ENCODE measurements at regions not wholly inside any gene's neighbourhood (a gene's known extent, or its start where the extent isn't known, plus 50 kb on each side); places are given as distances from the start of the nearest gene placed in this dataset.
A peak's percentile ranks its signal among the peaks of the same experiment; 100 is the strongest.
"Not testable (repeated sequence)": the region's sequence is repeated elsewhere in the genome, so short reads cannot be mapped to it uniquely, and the experiment has no call there.

DNA sequence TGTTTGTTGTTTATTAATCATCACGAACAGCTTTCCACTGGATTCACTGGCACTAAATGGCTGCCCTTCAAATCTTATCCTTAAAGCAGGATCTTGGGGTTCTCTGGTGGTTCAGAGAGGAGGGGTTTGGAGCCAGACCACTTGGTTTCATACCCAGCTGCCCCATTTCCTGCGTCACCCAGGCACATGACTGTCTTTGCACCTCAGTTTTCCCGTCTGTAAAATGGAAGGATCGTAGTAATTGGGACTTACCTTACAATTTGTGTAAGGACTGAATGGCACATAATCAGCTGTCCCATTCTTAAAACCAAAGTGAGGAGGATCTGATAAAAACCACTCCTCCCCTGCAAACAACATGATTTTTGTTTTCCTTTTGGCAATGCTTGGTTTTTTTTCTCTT is 318.3 kb downstream of the ZNF536 start:
- DNase-seq, result no peak

DNA sequence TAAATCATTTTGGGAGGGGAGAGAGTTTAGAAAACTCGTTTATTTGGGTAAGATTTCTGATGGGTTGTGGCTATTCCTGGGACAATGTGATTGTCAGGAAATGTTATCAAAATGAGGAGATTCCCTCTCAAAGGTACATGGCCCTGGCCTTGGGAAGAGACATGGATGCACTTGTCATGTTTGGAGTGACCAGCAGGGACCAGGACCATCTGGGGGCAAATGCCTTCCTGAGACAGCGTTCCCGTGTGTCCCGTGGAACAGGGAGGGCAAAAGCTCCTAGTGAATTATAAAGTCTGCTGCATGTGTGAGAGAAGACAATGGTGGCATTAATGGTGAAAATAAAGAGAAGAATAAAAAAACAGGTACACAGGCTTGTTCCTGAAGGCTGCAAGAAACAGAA is 317.3 kb downstream of the ZNF536 start:
- no peak for DNase-seq

DNA sequence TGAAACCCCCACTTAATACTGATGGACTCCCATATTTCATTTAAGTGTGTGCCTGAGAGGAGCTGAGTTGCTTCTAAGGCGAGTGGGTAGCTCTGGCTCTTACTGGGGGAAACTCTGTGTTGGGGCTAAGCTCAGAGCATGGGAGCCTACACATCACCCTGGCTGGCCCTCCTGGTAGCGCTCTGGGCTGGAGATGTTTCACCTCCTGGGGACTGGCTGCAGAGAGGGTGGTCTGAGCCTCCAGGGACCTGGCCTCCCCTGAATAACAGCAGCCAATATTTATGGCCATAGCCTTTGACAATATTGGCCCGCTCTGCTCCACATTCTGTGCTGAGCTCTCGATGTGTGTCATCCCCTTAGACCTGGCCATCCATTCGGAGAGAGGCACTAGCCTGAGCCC is 316.5 kb downstream of the ZNF536 start:
- DNase-seq, result no peak

DNA sequence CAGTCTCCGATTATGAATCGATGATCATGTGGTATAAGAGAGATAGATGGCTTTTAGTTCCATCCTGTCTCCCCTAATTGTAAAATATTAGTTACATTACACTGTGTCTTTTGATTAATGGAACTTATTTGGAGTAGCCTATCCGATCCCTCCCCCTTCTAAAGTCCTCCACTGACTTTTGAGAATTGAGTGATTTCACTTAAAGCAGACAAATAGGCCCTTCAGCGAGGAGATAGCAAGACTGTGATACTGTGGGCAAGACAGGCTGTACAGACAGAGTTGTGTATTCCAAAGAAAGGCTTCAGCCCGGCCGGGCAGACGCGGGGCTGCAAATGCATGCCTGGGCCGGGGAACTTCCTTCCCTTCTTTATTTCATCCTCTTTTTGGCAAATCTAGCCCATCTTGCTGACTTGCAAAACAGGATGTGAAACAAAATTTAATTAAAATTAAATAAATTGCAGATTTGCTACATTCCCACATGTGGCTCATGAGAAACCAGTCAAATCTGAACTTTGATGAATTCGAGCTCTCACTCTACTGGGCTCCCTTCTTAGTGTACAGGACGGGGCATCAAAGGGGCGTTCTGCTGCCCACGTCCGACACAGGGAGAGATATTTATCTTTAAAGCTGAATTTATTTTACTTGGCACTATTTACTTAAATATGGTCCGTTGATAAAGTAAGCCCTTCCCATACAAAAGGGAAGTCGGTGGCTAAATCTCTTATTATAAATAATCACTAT is 314.8 kb downstream of the ZNF536 start:
- no peak for DNase-seq

DNA sequence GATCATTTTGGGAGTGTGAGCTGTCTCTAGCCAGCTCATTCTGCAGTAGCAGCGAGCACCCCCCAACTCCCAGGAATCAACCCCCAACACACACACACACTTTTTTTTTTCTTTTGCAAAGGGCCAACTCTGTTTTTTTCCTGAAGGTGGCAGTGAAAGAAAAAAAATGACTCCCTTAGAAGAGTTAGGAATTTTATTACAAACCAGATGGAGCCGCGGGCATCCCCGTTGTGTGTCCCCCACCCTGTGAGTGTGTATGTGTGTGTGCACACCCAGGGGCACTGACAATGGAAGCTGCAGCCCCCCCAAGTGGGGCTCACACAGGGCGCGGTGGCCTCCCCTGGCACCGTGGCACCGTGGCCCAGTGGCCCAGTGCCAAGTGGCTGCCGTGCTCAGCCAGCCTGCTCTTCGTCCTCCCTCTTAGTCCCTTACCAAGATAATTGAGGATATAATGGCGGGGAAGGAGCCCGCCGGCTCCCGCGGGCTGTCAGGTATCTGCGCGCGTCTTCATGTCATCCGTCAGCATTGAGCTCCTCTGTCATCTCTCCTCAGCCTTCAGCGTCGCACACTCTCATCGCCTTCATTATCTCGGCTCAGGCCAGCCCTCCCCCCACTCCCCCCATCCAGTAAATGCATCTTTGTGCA is 314.1 kb downstream of the ZNF536 start:
- DNase-seq, result no peak

DNA sequence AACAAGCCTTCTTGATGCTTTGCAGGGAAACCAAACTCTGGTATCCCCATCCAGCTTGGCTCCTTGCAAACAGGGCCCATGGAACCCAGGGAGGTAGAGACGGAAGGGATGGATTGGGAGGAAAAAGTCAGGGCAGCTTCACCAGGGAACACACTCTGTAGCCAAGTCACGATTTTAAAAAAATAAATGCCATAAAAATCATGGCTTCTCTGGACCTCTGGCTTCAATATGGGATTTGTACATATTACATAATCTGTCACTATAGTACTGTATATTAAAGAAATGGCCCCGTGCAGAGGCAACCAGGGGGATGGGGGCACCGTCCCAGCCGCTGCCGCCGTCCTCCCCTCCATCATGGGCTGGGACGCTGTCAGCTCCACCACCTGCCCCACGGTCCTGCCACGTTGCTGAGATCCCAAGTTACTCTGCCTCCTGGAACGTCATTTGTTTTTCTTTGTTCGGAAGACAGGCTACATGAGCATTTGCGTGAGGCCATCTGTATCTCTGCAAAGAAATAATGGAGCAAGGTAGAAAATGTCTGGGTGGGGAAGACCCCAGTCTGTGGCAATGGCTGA is 313.3 kb downstream of the ZNF536 start:
- DNase-seq, result no peak

DNA sequence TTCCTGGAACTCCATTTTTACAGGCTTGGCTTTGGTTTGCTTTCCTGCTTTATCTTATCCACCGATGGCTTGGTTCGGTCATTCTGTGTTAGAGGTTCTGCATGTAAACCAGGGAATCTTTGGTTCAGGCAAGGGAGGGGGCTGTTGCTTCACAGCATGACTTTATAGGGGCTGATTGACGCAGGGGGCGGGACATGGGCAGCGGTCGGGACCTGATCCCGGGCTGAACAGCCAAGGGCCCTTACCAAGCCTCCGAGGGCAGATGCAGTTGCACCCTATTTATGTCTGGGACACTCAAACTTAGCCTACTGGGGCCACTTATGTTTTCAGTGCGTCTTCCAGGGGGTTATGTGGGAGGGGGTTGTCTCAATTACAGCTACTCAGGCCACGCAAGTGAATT is 312.4 kb downstream of the ZNF536 start:
- DNase-seq, result no peak

DNA sequence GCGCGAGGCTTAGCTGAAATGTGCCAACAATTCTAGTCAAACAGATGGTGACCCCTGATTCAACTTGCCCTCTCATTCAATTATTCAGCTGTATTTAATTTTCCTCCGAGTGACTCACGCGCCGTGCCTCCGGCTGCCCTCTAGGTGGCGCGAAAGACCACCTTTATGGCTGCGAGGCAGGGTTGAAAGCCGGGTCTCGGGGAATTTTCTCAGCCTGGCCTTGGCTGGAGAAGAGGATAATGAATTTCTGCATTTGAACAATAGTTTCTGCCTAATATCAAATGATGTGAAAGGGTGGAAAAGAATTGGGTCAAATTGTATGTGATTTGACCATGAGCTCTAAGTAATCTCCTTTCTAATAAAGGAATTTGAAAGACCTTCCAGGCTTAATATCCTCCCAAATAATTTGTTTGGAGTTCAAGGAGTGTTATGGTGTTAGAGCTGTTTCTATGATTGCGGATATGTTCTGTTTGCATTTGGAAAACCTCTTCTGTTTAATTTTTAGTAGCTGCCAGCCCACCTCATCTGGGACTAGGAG is 310.9 kb downstream of the ZNF536 start:
- peak in 2 of 4 experiments; percentile 17 to 42 for DNase-seq

DNA sequence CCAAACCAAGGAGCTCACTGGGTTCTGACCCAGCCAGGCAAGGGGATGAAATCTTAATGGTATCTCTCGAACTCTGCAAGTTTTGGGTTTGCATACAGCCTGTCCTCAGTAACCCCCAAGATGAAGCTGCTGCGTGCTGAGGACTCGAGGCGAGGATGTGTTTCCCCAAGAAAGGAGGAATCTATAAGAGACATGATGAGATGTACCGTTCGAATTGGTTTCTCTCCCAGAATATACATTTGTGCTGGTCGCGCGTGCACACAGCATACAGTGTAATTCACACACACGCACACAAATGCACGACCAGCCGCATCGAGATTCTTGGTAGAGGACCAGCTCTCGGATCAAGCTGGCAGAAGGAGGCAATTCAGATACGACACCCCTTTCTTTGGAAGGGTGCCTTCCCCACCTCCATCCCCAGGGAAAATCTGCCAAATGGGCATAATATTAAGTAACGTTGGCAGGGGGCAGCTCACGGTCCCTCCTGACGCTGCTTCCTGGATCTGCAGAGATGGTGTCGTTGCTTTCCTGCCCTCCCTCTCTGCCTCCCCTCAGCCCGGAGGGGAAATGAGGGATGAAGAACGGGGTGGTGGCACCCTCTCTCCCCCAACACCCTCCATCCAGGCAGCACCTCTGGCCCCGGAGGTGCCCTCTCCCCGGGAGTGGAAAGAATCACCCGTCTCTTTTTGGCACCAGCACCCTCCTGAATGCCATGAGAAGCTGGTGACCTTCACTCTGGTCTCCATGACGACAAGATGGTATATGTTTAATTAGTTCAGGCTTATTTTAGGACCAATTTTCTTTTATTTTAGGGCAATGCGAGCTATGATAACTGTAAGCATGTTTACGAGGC is 310.2 kb downstream of the ZNF536 start:
- DNase-seq, result no peak

DNA sequence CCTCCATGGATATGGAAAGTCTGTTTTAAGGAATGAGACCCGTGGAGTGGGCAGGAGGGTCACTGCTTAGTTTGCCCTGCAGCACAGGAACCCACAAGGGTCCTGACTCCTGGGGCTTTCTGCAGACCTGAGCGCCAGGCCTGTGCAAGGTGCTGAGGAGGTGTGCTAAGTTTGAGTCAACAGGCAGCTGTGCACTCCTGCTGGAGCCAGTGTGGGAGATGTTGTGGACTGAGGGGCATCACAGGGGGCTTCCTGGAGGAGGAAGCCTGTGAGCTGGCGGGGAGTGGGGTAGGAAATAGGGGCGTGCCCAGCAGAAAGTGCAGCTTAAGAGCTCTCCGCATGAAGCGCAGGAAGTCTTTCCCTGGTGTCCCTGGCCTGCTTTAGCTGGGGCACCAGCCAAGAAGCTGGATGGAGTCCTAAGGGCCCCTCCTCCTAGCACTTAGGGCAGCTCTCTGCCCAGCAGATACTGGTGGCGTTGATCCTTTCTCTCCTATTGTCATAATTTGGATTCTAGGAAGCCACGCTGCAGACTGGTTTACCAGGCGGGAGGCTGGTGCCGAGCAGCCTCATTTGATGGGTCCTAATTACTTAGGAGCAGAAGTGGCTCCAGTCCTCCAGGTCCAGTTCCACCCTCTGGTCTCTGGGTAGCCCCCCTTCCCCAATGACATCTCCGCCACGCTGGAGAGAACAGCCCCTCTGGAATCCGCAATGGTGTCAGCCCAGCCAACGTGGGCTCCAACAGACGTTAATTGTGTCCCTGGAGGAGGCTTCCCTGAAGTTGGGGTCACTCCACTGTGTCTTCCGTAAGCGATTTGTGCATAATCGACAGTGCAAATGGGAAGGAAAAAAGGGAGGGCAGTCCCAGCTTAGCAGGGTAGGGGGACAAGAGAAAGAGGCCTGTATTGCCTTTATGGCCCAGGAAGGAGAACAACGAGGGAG is 309.2 kb downstream of the ZNF536 start:
- DNase-seq, result no peak

DNA sequence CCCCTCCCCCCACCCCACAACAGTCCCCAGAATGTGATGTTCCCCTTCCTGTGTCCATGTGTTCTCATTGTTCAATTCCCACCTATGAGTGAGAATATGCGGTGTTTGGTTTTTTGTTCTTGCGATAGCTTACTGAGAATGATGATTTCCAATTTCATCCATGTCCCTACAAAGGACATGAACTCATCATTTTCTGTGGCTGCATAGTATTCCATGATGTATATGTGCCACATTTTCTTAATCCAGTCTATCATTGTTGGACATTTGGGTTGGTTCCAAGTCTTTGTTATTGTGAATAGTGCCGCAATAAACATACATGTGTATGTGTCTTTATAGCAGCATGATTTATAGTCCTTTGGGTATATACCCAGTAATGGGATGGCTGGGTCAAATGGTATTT is 308.2 kb downstream of the ZNF536 start:
- not testable (repeated sequence) for DNase-seq

DNA sequence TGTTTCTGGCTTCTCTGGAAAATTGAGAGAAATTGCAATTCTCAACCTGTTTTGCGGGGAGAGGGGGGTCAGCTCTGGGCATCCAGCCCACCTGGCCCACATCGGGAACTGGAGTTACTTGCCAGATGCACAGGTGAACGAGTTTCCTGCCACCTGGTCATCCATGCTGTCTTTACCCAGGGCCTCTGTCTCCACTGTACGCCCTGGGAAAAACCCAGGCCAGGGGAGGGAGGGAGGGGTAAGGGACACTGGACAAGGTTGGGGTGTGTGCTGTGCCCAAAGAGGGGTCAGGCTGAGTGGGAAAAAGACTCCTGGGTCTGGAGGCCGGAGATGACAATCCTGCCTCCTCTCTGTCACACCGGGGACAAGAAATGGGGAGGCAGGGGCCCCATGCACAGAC is 307.6 kb downstream of the ZNF536 start:
- no peak for DNase-seq

DNA sequence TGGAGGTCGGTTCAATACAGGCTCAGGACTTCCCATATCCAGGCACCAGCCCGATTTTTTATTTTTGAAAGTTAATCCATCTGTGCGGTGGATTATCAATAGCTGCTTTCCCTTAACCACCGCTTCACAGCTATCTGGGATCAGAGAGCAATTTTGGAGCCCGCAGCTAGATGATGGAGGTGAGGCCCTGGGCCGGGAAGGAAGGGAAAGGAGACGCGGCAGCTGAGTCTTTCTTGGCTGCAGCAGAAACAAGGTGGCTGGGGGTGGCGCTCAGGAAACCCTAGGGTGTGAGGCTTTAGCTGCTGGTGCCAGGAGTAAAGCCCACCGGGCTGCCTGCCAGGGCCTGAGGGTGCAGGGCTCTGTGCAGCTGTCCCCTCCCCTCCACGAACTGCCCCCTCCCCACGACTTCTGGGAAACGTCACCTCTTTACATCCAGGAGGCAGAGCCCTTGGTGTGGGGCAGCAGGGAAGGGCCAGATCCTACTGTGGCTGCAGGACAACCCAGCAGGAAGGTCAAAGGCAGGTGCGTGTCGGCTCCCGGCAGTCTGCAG is 307.0 kb downstream of the ZNF536 start:
- no peak for DNase-seq

DNA sequence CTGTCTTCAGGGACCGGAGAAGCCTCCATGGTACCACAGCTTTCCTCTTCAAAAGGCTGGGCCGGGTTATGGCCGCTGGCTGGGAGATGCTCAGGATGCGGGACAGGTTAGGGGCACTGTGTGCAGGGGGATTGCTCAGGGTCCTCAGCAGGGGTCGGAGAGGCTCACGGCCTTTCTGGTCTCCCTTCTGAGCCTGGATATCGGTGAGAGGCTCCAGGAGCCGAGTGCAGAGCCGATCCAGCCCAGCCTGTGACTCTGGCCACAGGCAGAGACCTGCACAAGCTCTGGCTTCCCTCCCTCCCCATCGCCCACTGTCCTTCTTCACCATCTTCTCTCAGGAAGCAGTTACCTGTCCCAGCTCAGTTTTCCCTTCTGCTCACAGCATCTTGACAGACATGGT is 306.0 kb downstream of the ZNF536 start:
- no peak for DNase-seq

DNA sequence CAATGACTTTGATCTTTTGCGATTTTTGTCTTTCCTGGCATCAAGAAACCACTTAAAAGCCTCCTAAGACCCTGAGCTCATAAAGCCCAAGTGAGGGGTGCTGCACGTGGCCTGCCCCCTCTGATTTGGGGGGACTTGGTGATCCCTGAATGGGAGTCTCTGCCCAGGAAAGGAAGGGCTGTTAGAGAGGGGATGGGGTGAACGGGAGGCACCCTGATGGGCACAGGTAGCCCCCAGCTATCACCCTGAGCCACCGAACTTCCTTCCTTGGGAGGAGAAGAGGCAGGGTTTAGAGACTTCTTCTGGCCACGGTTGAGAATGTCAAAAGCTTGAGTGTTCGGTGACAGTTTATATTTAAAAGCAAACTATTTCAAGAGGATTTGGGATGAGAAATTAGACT is 305.5 kb downstream of the ZNF536 start:
- no peak for DNase-seq

DNA sequence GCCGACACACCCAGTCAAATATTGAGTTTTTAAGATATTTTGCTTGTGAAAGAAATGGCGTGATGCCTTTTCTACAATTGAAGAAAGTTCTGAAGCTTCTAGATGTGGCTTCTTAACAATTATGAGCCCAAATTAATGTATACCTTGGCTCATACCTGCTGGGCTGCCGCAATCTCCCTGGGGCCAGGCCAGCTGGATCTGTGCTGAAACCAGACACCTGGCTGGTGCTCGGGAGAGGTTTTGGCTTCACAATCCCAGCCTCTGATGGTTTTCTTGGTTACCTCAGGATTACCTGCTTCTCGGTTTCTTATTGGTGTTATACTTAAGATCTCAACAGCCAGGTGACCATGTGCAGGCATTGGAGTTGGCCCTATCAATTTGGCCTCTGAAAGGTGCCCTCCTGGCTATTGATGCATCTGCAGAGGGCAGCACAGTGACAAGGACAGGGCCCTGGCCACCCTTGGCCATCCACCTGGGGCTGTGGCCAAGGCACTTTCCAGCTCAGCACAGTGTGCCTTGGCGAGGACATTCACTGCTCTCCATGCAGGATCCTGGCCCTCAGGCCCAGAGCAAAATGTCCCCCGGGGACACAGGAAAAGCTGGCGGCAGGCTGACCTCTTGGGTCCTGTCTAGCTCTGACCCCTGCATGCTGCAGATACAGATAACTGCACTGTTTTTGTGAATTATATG is 305.0 kb downstream of the ZNF536 start:
- DNase-seq, result no peak

DNA sequence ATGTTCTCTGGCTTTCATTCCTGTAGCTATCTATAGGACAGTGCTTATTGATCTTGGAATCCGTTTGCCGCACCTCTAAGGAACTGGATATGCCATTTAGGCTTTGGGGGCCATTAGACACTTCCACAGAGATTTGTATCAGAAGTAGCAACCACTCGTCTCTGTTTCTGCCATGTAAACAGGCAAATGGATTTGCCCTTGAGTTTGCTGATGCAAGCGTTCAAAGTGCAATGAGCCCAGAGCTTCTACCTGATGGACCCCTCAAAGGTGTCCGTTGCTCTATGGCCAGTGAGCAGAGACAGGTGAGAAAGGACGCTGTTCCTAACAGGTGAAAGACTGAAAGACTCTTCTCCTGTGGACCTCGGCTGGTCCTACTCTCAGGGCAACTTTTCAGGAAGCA is 302.9 kb downstream of the ZNF536 start:
- no peak for DNase-seq

DNA sequence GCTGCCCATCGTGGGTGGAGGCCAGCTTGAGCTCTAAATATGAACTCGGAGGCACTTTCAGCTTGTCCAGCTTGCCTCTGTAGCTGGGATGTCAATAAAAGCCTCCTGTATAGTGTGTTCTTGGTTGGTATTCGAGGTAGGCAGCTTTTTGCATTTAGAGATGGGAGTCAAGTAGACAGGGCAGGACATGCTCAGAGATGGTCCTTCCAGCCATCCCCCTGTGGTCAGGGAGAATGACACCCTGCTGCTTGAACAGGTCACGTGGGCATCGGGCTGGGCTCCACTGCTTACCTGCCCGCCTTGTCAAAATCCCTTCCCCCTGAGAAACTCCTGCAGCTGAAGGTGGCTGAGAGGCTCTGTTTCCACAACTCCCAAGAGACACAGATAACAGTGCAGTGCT is 302.5 kb downstream of the ZNF536 start:
- no peak for DNase-seq

DNA sequence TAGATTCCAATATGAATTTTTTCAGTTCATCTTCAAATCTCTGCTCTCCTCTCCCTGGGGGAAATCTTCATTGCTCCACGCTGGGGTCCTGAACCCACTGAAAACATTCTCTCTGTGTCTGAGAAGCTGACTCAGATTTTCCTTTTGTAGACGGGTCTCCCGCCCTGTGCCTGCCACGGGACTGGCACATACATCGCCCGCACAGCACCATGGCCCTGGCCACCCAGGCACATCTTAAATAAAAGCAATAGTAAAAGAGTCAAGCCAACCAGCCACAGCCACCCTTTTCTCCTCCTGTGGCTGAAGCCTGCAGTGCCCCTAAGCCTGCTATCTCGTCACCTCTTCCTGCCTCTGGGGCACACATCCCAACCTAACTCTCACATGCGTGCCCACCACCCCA is 301.2 kb downstream of the ZNF536 start:
- no peak for DNase-seq

DNA sequence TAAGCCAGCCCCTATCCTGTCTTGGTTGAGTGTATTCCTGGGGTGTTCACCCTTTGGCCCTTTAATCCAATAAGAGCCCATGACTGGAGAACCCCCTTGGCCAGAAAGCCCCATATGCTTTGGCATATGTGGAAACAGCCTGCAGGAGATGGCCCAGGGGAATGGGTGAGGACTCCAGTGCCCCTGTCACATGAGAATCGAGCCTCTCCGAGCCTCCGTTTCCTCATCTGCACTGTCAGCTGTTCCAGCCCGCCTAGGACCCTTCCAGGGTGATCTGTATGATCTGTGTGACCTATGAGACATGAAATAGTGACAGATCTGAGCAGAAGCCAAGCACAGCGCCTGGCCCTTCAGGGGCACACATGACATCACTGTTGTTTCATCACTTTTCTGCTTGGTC is 300.7 kb downstream of the ZNF536 start:
- no peak for DNase-seq

DNA sequence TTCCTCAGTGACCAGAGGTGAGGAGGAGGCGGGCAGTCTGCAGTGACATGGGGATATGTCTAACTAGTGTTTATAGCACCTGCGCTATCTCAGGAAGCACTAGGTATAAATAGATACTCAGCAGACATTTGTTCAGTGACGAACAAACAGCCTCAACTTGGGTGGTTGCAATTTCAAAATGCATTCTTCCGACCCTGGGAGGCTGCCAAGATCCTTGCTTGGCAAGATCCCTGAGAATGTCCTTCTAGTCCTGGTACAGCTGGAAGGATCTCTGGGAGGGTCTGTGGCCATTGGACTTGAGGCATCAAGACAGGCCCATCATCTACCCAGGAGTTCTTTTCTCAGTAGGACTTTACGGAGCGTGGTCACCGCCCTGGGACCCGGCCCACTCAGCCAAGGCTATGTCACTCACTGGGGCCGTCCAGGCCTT is 299.5 kb downstream of the ZNF536 start:
- no peak for DNase-seq

Measured in activated CD4-positive, CD25-positive, alpha-beta regulatory T cell (primary cell).